ENCODE measurements at regions not wholly inside any gene's neighbourhood (a gene's known extent, or its start where the extent isn't known, plus 50 kb on each side); places are given as distances from the start of the nearest gene placed in this dataset.

- H3K27me3 ChIP-seq: no peaks in the 10 kb centered on the region
- H3K9me3 ChIP-seq: no peaks in the 10 kb centered on the region
- no peak overlapping the region for H3K27ac ChIP-seq
- TF ChIP-seq CTCF (IDR thresholded peaks at IDR 0.05) (no peak), POLR2AphosphoS5 (IDR thresholded peaks at IDR 0.05) (no peak), POLR2A (IDR thresholded peaks at IDR 0.05) (no peak)
- no peaks in the 10 kb centered on the region for H3K4me1 ChIP-seq
- H3K36me3 ChIP-seq: no peaks in the 10 kb centered on the region
- no peak for DNase-seq (ENCODE audit: low spot score in 2 of 2)
- no peak overlapping the region for H3K4me3 ChIP-seq
- intact Hi-C loops (cut with DNase I; ENCODE audit: low total_unique reads): no loop called here
Measured at GRCh38 chrX:121308276-121308805, 260.9 kb downstream of the GLUD2 start.

- no peaks in the 10 kb centered on the region for H3K36me3 ChIP-seq
- no peak overlapping the region for H3K27ac ChIP-seq
Measured at GRCh38 chrX:121310820-121311219, 263.4 kb downstream of the GLUD2 start.

GRCh38 chrX:121320441-121320840 lies 273.0 kb downstream of the GLUD2 start:
- intact Hi-C loops (cut with DNase I; ENCODE audit: low total_unique reads): no loop called here
- Histone ChIP-seq H3K27ac (no peak overlapping the region), H3K4me3 (no peak overlapping the region), H3K27me3 (no peaks in the 10 kb centered on the region), H3K9me3 (no peaks in the 10 kb centered on the region), H3K4me1 (no peaks in the 10 kb centered on the region), H3K36me3 (no peaks in the 10 kb centered on the region)
- no peak for TF ChIP-seq POLR2AphosphoS5 (IDR thresholded peaks at IDR 0.05)
- TF ChIP-seq CTCF (IDR thresholded peaks at IDR 0.05): no peak
- TF ChIP-seq POLR2A (IDR thresholded peaks at IDR 0.05): no peak
- DNase-seq (ENCODE audit: low spot score in 2 of 2): no peak

More at GRCh38 chrX:121310820-121311219, 263.4 kb downstream of the GLUD2 start:
- intact Hi-C loops (cut with DNase I; ENCODE audit: low total_unique reads): no loop called here
- no peaks in the 10 kb centered on the region for H3K9me3 ChIP-seq
- no peak for DNase-seq (ENCODE audit: low spot score in 2 of 2)
- no peak overlapping the region for H3K4me3 ChIP-seq
- H3K27me3 ChIP-seq: no peaks in the 10 kb centered on the region
- no peak for TF ChIP-seq CTCF (IDR thresholded peaks at IDR 0.05)
- no peak for TF ChIP-seq POLR2A (IDR thresholded peaks at IDR 0.05)
- no peak for TF ChIP-seq POLR2AphosphoS5 (IDR thresholded peaks at IDR 0.05)
- H3K4me1 ChIP-seq: no peaks in the 10 kb centered on the region

GRCh38 chrX:121322159-121322558 lies 274.7 kb downstream of the GLUD2 start:
- no peak for TF ChIP-seq POLR2A (IDR thresholded peaks at IDR 0.05)
- no peak for TF ChIP-seq POLR2AphosphoS5 (IDR thresholded peaks at IDR 0.05)
- intact Hi-C loops (cut with DNase I; ENCODE audit: low total_unique reads): no loop called here
- Histone ChIP-seq H3K9me3 (no peaks in the 10 kb centered on the region), H3K27ac (no peak overlapping the region), H3K27me3 (no peaks in the 10 kb centered on the region), H3K36me3 (no peaks in the 10 kb centered on the region), H3K4me3 (no peak overlapping the region), H3K4me1 (no peaks in the 10 kb centered on the region)
- DNase-seq (ENCODE audit: low spot score in 2 of 2): no peak

GRCh38 chrX:121323337-121323736 lies 275.9 kb downstream of the GLUD2 start:
- Histone ChIP-seq H3K4me1 (no peaks in the 10 kb centered on the region), H3K27me3 (no peaks in the 10 kb centered on the region), H3K4me3 (no peak overlapping the region), H3K36me3 (no peaks in the 10 kb centered on the region), H3K9me3 (no peaks in the 10 kb centered on the region), H3K27ac (no peak overlapping the region)
- no peak for DNase-seq (ENCODE audit: low spot score in 2 of 2)
- no peak for TF ChIP-seq POLR2AphosphoS5 (IDR thresholded peaks at IDR 0.05)
- TF ChIP-seq CTCF (IDR thresholded peaks at IDR 0.05): no peak
- no peak for TF ChIP-seq POLR2A (IDR thresholded peaks at IDR 0.05)
- intact Hi-C loops (cut with DNase I; ENCODE audit: low total_unique reads): no loop called here

GRCh38 chrX:121333942-121334341 lies 286.5 kb downstream of the GLUD2 start:
- no peak overlapping the region for H3K4me3 ChIP-seq
- intact Hi-C loops (cut with DNase I; ENCODE audit: low total_unique reads): loop anchor here (10.0 kb wide), 1 partner anchor 1129 kb away; no protein-coding TSS in a partner anchor
- H3K4me1 ChIP-seq: no peaks in the 10 kb centered on the region
- DNase-seq (ENCODE audit: low spot score in 2 of 2): no peak
- H3K27ac ChIP-seq: no peak overlapping the region
- H3K36me3 ChIP-seq: no peaks in the 10 kb centered on the region
- TF ChIP-seq POLR2AphosphoS5 (IDR thresholded peaks at IDR 0.05) (no peak), CTCF (IDR thresholded peaks at IDR 0.05) (no peak), POLR2A (IDR thresholded peaks at IDR 0.05) (no peak)
- no peaks in the 10 kb centered on the region for H3K9me3 ChIP-seq
- peaks cover 0 to 4% of the 10 kb centered on the region in 2 donors for H3K27me3 ChIP-seq
